Inflammatory macrophage treated with lipopolysaccharide for 1 hour (primary cell): ENCODE measurements at regions not wholly inside any gene's neighbourhood (a gene's known extent, or its start where the extent isn't known, plus 50 kb on each side); places are given as distances from the start of the nearest gene placed in this dataset.
"Not testable (repeated sequence)": the region's sequence is repeated elsewhere in the genome, so short reads cannot be mapped to it uniquely, and the experiment has no call there.

Experiments
- DNase-seq, 2 donors: peaks; one replicate each; pipeline ENCODE4 v3.0.0-alpha.2; 2020 to 2022

DNA sequence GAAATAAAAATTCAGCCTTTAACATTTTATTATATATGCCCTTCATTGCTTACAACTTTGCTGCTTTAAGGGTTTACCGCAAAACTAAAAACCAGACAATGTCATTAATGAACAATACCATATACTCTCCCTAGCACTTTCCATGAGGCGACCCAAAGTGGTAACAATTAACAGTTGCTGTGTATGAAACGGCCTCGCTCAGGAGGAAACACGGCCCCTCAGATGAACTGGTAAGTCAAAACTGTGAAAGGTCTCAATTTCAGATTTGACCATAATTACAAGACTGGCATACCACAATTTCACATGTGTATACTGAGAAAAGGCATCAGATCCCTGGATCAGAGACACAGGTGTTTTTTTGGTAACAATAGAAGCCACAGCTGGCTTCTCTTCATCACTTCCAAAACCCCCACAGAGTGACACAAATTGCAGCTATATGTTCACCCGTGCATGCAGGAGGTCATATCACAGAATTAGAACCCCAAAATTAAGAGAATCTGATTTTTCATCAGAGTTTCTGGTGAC, 611.9 kb upstream of the ADAMTS5 start:
- DNase-seq: no peak

DNA sequence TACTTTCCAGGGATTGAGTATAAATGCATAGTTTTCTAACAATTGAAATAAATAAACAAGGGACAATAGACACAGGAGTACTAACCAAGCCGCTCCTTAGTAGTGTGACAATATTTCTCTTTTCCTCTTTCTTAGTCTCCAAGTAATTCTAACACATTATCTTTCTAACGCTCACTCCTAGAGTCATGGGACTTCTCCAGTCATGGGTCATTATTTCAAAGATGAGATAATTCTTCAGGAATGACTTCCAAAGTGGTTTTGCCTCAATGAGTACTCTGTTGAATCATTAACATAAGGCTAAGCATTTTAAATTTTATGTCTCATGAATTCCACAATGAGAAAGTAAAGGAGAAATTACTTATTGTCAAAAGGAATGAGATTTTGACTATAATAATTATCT, 605.8 kb upstream of the ADAMTS5 start:
- DNase-seq: no peak

- no peak for DNase-seq
These were observed 604.8 kb upstream of the ADAMTS5 start for GRCh38 chr21:27571706-27572105.

- DNase-seq: no peak
These were observed 603.5 kb upstream of the ADAMTS5 start for GRCh38 chr21:27570306-27570868.

- DNase-seq: no peak
These were observed 602.9 kb upstream of the ADAMTS5 start for GRCh38 chr21:27569831-27570230.

DNA sequence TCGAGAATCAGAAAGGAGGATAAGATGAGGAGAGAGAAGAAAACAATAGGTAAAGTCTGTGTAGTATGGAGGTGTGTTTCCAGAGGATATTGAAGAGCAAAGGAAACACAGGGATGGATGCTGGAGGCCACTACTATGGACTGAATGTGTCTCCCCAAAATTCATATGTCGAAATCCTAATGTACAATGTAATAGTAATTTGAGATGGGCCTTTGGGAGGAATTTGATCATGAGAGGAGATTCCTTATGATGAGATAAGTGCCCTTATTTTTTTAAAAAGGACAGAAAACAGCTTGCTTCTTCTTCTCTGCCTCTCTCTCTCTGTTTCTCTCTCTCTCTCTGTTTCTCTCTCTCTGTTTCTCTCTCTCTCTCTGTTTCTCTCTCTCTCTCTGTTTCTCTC, 602.2 kb upstream of the ADAMTS5 start:
- no peak for DNase-seq

GRCh38 chr21:27567381-27567780, 600.5 kb upstream of the ADAMTS5 start:
- DNase-seq: no peak

DNA sequence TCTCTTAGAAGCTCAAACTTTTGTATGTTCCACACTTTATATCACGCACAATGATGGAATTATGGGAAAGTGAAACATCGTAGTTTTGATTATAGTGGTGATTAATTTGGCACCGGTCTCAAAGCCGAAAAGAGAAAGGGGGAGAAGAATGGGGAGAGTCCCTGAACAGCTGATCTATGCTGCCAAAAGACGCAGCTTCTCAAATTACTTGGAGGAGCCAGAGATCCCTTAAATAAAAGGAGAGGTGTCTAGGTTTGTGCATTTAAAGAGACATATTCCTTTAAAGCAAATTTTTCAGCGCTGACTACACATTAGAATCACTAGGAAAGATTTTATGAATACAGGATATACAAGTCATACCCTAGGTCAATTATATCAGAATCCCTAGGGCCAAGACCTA, 599.6 kb upstream of the ADAMTS5 start:
- no peak for DNase-seq

- no peak for DNase-seq
These were observed 598.5 kb upstream of the ADAMTS5 start for GRCh38 chr21:27565364-27565763.

- DNase-seq: peak; percentile 9 to 31
These were observed 597.9 kb upstream of the ADAMTS5 start for GRCh38 chr21:27564684-27565301.

GRCh38 chr21:27562303-27562702, 595.4 kb upstream of the ADAMTS5 start:
- no peak for DNase-seq

DNA sequence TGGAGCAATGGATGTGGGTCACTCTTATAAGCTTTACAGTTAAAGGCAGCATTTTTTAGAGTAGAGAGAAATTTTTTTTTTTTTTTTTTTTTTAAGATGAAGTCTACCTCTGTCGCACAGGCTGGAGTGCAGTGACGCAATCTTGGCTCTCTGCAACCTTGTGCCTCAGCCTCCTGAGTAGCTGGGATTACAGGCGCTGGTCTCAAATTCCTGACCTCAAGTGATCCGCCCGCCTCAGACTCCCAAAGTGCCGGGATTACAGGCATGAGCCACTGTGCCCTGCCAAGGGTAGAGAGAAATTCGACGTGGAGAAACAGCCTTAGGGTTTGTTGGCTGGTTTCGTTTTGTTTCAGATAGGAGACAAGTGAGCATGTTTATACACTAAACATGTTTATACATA, 594.2 kb upstream of the ADAMTS5 start:
- DNase-seq: no peak

- no peak for DNase-seq
These were observed 590.5 kb upstream of the ADAMTS5 start for GRCh38 chr21:27557356-27557755.

- DNase-seq: no peak
These were observed 589.1 kb upstream of the ADAMTS5 start for GRCh38 chr21:27555996-27556395.

DNA sequence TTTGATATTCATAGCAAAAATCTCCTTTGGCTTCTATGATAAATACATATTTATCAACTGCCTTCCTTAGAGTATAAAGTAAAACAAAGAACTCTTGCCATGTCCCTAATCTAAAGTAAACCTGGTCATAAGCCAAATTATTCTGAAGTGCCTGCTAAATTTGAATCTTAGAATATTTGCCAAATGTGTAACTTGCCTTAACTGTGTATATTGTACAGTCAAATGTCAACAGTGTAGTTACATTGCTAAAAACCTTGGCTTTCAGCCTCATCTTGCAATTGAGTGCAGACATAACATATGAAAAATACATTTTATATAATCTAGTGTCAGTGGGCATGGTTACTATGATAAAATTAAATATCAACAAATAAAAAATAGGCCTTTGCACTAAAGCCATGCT, 583.4 kb upstream of the ADAMTS5 start:
- no peak for DNase-seq

- DNase-seq: no peak
These were observed 581.6 kb upstream of the ADAMTS5 start for GRCh38 chr21:27548486-27548885.

GRCh38 chr21:27545754-27546349, 579.0 kb upstream of the ADAMTS5 start:
- DNase-seq: no peak

DNA sequence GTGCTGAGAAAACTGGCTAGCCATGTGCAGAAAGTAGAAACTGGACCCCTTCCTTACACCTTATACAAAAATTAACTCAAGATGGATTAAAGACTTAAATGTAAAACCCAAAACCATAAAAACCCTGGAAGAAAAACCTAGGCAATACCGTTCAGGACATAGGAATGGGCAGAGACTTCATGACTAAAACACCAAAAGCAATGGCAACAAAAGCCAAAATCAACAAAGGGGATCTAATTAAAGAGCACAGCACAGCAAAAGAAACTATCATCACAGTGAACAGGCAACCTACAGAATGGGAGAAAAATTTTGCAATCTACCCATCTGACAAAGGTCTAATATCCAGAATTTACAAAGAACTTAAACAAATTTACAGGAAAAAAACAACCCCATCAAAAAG, 575.2 kb upstream of the ADAMTS5 start:
- not testable (repeated sequence) for DNase-seq

- DNase-seq: no peak
These were observed 569.4 kb upstream of the ADAMTS5 start for GRCh38 chr21:27536319-27536718.

DNA sequence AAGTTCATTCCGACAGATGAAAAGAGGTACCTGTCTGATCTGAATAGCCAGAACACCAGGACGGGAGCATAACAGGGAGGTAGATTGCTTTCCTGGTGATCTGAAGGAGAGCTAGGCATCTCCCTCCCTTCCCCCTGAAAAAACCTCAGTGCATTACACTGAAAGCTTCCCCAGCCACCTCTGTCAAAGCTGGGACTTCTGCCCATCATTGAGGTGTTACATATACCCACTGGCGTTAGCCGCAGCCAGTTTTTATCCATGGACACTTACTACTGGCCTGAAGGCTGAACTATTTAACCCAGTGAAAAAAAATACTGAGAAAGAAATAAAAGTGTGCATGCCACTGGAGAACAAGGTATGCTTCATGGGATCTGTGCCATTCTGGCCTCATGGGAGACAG, 568.3 kb upstream of the ADAMTS5 start:
- no peak for DNase-seq

GRCh38 chr21:27534206-27534605, 567.3 kb upstream of the ADAMTS5 start:
- DNase-seq: no peak

- no peak for DNase-seq
These were observed 565.2 kb upstream of the ADAMTS5 start for GRCh38 chr21:27532076-27532475.

DNA sequence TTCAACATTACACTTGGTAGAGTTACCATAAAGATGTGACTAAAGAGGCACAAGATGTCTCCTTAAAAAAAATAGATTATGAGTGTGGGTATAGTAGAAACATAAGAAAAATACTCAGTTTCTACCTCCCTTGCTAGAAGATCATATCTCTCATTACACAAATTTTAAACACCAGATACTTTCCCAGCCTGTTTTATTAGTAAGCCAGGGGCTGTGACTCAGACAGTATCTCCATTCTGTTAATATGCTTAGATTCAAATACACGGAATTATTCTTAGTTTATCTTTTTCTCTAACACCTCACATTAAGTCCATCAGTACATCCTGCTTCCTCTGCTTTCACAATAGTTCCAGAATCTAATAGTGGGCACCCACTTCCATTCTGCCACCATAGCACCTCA, 561.8 kb upstream of the ADAMTS5 start:
- no peak for DNase-seq

- no peak for DNase-seq
These were observed 559.6 kb upstream of the ADAMTS5 start for GRCh38 chr21:27526451-27526850.

GRCh38 chr21:27525780-27526179, 558.9 kb upstream of the ADAMTS5 start:
- DNase-seq: no peak
